Right atrium auricular region (tissue), 2 donors: ENCODE measurements at regions not wholly inside any gene's neighbourhood (a gene's known extent, or its start where the extent isn't known, plus 50 kb on each side); places are given as distances from the start of the nearest gene placed in this dataset.

Source experiments
- DNase-seq: peaks from one replicate; pipeline ENCODE4 v3.0.0-alpha.2; 2019; ENCODE audit warnings: low spot score
- H3K27ac ChIP-seq, 2 donors: fragments of 200-600 bp; sonication (generic); 1 replicate in 1 of 2; 2 replicates in 1 of 2; pipeline ENCODE4 v1.5.1; 2016 to 2019
- H3K27me3 ChIP-seq, 2 donors: fragments of 200-600 bp; sonication (generic); one replicate each; pipeline versions ENCODE4 v1.5.1 to v1.6.0; 2017 to 2019
- H3K36me3 ChIP-seq: fragments of 200-600 bp; sonication (generic); one replicate; pipeline ENCODE4 v1.5.1; 2016
- H3K4me1 ChIP-seq, 2 donors: fragments of 200-600 bp; sonication (generic); one replicate each; pipeline versions ENCODE4 v1.5.1 to v1.6.0; 2017 to 2019
- H3K4me3 ChIP-seq, 2 donors: fragments of 200-600 bp; sonication (generic); 1 replicate in 1 of 2; 2 replicates in 1 of 2; pipeline ENCODE4 v1.5.1; 2017 to 2019; ENCODE audit warnings: mild to moderate bottlenecking in 1 of 2, moderate library complexity in 1 of 2
- H3K9me3 ChIP-seq, 2 donors: fragments of 200-600 bp; sonication (generic); one replicate each; pipeline ENCODE4 v1.5.1; 2019
- TF ChIP-seq, protein P1 (sequence below), 2 donors: fragments of 200-600 bp; sonication (generic); IDR thresholded peaks; one replicate each; pipeline ENCODE4 v1.5.1; 2019; ENCODE audit warnings: antibody characterized with exemption in 2 of 2

DNA sequence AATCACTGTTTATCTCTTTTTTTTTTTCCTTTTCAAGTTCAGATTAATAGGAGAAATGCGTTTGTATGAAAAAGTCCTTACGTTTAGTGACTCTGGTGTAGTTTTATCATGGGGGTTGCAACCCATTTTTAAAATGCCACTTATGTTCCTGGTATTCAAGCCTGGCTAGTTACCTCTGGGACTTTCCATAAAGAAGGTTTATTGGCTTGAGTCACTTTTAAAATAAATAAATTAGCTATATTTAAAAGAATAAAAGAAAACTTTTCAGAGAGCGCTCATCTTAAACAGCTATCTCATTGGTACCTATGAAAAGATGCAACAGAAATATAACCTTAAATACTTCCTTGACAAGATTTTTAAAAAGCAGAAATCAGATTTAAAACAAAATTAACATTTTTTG is 275.0 kb upstream of the IL1RAPL1 start:
- DNase-seq: no peak
- no peaks in the 10 kb centered on the region for H3K27me3 ChIP-seq
- H3K36me3 ChIP-seq: no peaks in the 10 kb centered on the region
- H3K9me3 ChIP-seq: peaks cover 0 to 9% of the 10 kb centered on the region in 2 donors
- no peaks in the 10 kb centered on the region for H3K4me1 ChIP-seq
- no peak overlapping the region for H3K27ac ChIP-seq
- TF ChIP-seq, protein P1, sequence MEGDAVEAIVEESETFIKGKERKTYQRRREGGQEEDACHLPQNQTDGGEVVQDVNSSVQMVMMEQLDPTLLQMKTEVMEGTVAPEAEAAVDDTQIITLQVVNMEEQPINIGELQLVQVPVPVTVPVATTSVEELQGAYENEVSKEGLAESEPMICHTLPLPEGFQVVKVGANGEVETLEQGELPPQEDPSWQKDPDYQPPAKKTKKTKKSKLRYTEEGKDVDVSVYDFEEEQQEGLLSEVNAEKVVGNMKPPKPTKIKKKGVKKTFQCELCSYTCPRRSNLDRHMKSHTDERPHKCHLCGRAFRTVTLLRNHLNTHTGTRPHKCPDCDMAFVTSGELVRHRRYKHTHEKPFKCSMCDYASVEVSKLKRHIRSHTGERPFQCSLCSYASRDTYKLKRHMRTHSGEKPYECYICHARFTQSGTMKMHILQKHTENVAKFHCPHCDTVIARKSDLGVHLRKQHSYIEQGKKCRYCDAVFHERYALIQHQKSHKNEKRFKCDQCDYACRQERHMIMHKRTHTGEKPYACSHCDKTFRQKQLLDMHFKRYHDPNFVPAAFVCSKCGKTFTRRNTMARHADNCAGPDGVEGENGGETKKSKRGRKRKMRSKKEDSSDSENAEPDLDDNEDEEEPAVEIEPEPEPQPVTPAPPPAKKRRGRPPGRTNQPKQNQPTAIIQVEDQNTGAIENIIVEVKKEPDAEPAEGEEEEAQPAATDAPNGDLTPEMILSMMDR (IDR thresholded peaks at IDR 0.05): no peak
- H3K4me3 ChIP-seq: no peak overlapping the region

DNA sequence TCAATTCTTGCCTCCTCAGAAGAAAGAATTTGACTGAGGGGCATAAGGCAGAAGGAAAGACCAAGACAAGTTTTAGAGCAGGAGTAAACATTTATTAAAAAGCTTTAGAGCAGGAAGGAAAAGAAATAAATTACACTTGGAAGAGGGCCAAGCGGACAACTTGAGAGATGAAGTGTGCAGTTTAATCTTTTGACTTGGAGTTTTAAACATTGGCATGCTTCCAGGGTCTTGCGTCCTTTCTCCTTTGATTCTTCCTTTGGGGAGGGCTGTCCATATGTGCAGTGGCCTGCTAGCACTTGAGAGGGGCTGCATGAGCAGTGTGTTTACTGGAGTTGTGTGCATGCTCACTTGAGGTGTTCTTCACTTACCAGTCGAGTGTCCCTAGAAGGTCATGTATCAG is 275.8 kb upstream of the IL1RAPL1 start:
- Histone ChIP-seq H3K27ac (no peak overlapping the region), H3K36me3 (no peaks in the 10 kb centered on the region), H3K27me3 (no peaks in the 10 kb centered on the region), H3K4me1 (no peaks in the 10 kb centered on the region), H3K4me3 (no peak overlapping the region), H3K9me3 (peaks cover 0 to under 1% of the 10 kb centered on the region in 2 donors)
- TF ChIP-seq, protein P1 (IDR thresholded peaks at IDR 0.05): no peak
- no peak for DNase-seq

DNA sequence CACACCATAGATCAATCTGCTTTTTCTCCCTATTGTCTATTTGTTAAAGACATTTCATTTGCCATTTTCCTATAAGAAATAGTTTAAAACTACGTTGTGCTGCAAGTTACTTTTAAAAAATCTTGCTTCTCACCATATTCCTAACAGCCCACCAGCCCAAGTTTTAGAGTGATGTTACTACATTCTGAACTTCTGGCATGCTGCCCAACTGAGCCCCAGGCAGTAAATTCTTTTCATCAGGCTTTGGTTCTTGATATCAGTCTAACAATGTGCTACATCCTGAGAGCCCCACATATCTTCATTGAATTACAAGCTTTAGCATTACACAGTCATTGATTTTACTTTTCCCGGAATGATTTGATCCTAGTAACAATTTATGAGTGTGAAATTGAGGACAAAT is 283.8 kb upstream of the IL1RAPL1 start:
- Histone ChIP-seq H3K36me3 (no peaks in the 10 kb centered on the region), H3K27ac (no peak overlapping the region), H3K9me3 (peaks cover 0 to under 1% of the 10 kb centered on the region in 2 donors), H3K4me1 (no peaks in the 10 kb centered on the region), H3K27me3 (no peaks in the 10 kb centered on the region), H3K4me3 (no peak overlapping the region)
- TF ChIP-seq, protein P1 (IDR thresholded peaks at IDR 0.05): no peak
- DNase-seq: no peak

DNA sequence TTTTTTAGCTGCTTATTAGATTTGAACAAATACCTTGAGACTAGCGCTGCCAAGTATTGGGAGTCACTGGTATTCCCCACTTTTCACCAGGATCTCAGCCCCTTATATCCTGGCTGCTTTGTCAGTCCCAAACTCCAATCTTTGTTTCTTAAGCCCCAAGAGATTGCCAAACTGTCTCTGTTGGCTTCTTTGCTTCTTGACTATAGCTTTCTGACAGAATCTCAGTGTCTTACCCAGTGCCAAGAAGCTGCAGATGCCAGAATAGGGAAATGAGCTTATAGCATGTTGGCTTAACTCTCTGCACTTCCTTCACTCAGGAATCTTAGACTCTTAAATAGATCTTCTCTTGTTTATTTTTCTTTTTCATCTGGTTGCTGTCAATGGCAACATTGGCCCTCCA is 297.5 kb upstream of the DCAF8L1 start:
- Histone ChIP-seq H3K27ac (no peak overlapping the region), H3K9me3 (no peaks in the 10 kb centered on the region), H3K4me1 (no peaks in the 10 kb centered on the region), H3K36me3 (no peaks in the 10 kb centered on the region), H3K27me3 (no peaks in the 10 kb centered on the region), H3K4me3 (no peak overlapping the region)
- TF ChIP-seq, protein P1 (IDR thresholded peaks at IDR 0.05): no peak
- no peak for DNase-seq

DNA sequence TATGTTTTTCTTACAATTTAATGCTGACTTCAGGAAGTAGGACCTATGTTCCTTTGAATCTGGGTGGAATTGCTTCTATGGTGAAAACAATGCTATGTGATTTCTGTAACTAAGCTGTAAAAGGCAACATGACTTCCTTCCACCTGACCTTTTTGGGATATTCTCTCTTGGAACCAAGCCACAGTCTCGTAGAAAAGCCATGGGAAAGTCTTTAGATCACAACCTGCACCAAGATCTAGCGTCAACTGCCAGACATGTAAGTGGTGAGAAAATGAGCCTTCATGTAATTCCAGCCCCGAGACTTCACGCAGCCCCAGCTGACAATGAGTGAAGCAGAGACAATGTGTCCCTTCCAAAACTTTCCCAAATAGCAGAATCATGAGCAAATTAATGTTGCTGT is 297.0 kb upstream of the DCAF8L1 start:
- no peaks in the 10 kb centered on the region for H3K36me3 ChIP-seq
- TF ChIP-seq, protein P1 (IDR thresholded peaks at IDR 0.05): no peak

DNA sequence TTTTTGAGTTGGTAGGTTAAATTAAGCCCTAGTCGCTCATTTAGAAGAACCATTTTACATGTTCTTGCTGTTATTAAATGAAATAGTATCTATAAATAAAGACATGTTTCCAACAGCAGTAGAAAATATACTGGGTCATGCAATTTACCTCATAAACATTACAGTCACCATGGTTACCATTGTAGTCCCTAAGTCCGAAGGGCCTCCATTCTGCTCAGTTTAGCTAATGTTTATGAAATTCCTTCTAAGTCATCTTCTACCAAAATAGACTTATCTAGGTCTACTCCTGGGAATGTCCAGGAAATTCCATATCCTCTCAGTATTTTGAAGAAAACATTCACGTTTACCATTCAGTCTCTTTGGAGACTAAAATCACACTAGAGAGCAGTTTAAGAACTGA is 292.5 kb upstream of the DCAF8L1 start:
- no peak for DNase-seq
- no peaks in the 10 kb centered on the region for H3K4me1 ChIP-seq
- H3K27me3 ChIP-seq: no peaks in the 10 kb centered on the region
- H3K9me3 ChIP-seq: no peaks in the 10 kb centered on the region
- no peaks in the 10 kb centered on the region for H3K36me3 ChIP-seq
- no peak overlapping the region for H3K27ac ChIP-seq
- no peak overlapping the region for H3K4me3 ChIP-seq
- TF ChIP-seq, protein P1 (IDR thresholded peaks at IDR 0.05): no peak

More for the DNA sequence above, 297.0 kb upstream of the DCAF8L1 start:
- no peak overlapping the region for H3K27ac ChIP-seq
- no peaks in the 10 kb centered on the region for H3K27me3 ChIP-seq
- DNase-seq: no peak
- H3K4me1 ChIP-seq: no peaks in the 10 kb centered on the region
- no peak overlapping the region for H3K4me3 ChIP-seq
- no peaks in the 10 kb centered on the region for H3K9me3 ChIP-seq
